Transverse colon (tissue), 4 donors: ENCODE measurements at regions not wholly inside any gene's neighbourhood (a gene's known extent, or its start where the extent isn't known, plus 50 kb on each side); places are given as distances from the start of the nearest gene placed in this dataset.

ENCODE experiments used
- DNase-seq: peaks from one replicate; pipeline ENCODE4 v3.0.0-alpha.2; 2019
- H3K27ac ChIP-seq, 4 donors: fragments of 200-600 bp; sonication (generic); 2 replicates each; pipeline ENCODE4 v1.5.1; 2016 to 2018; ENCODE audit warnings: inconsistent platforms in 4 of 4
- H3K27me3 ChIP-seq: fragments of 200-600 bp; sonication (generic); 2 replicates; pipeline ENCODE4 v1.5.1; 2017; ENCODE audit warnings: inconsistent platforms
- H3K36me3 ChIP-seq, 4 donors: fragments of 200-600 bp; sonication (generic); 2 replicates each; pipeline ENCODE4 v1.5.1; 2017 to 2019; ENCODE audit warnings: inconsistent platforms in 4 of 4
- H3K4me1 ChIP-seq, 4 donors: fragments of 200-600 bp; sonication (generic); 2 replicates each; pipeline ENCODE4 v1.5.1; 2017 to 2020; ENCODE audit warnings: inconsistent platforms in 4 of 4
- H3K4me3 ChIP-seq, 4 donors: fragments of 200-600 bp; sonication (generic); 1 replicate in 1 of 4; 2 replicates in 3 of 4; pipeline versions ENCODE4 v1.5.1 to v1.6.1; 2017 to 2019; ENCODE audit warnings: inconsistent platforms in 4 of 4
- H3K9me3 ChIP-seq, 2 donors: fragments of 200-600 bp; sonication (generic); 2 replicates each; pipeline ENCODE4 v1.5.1; 2017 to 2019; ENCODE audit warnings: inconsistent platforms in 2 of 2
- CTCF ChIP-seq, 5 experiments: fragments of 200-600 bp in 3 of 5; fragments of 450-650 bp in 2 of 5; sonication (generic) in 3 of 5; IDR thresholded peaks; 1 replicate in 2 of 5; 2 replicates in 3 of 5; pipeline ENCODE4 v1.5.1; 2016 to 2017; ENCODE audit warnings: antibody characterized with exemption in 5 of 5, inconsistent platforms in 3 of 5, mild to moderate bottlenecking in 2 of 5, moderate library complexity in 1 of 5
- EP300 ChIP-seq: sonication (generic); formaldehyde crosslinking; IDR thresholded peaks from one replicate; pipeline ENCODE4 v1.6.1; 2017; ENCODE audit warnings: antibody characterized with exemption, low read depth
- POLR2A ChIP-seq: fragments of 450-650 bp; IDR thresholded peaks from one replicate; pipeline ENCODE4 v1.6.1; 2016; ENCODE audit warnings: antibody characterized with exemption, mild to moderate bottlenecking, moderate library complexity
- POLR2AphosphoS5 ChIP-seq, 3 donors: sonication (generic); formaldehyde crosslinking; IDR thresholded peaks; one replicate each; pipeline ENCODE4 v1.6.1; 2016; ENCODE audit warnings: antibody characterized with exemption in 3 of 3
- WGBS, 2 donors: methylation state at CpG; one replicate each; pipeline ENCODE4 v1.1.5; 2018; ENCODE audit warnings: low coverage in 1 of 2; 5-methylcytosine and 5-hydroxymethylcytosine counted together
- in situ Hi-C, 4 donors: fragments of 200-750 bp; cut with MboI; loops; one replicate each; pipeline versions ENCODE4 v1.15.0 to v1.15.1; 2017; ENCODE audit warnings: low sequenced_read_pairs in 3 of 4, low pct_ligation_motif_present in 1 of 4, low pct_unique_long_range_greater_than_20kb in 1 of 4
- intact Hi-C: fragments of 100-400 bp; cut with DNase I; formaldehyde crosslinking; loops from one replicate; pipeline ENCODE4 v1.15.1; 2023; ENCODE audit warnings: low total_unique reads

GRCh38 chr7:32179567-32179966 is 109.4 kb upstream of the PDE1C start:
- Histone ChIP-seq H3K4me1 (no peaks in the 10 kb centered on the region), H3K4me3 (no peak overlapping the region), H3K27ac (no peak overlapping the region), H3K27me3 (no peaks in the 10 kb centered on the region), H3K36me3 (no peaks in the 10 kb centered on the region), H3K9me3 (no peaks in the 10 kb centered on the region)
- in situ Hi-C loops (loop anchor here in 1 of 4 donors (25.0 kb wide), 1 partner anchor 108 kb away; no protein-coding TSS in a partner anchor), intact Hi-C loops (no loop called here)
- TF ChIP-seq POLR2A (no peak), POLR2AphosphoS5 (IDR thresholded peaks at IDR 0.05) (no peak), CTCF (IDR thresholded peaks at IDR 0.05) (no peak), EP300 (no peak)
- no peak for DNase-seq
- WGBS, 2 donors = 53 to 70% methylated on average over 1 of the region's 1 CpG

GRCh38 chr7:32178677-32179366 is 108.6 kb upstream of the PDE1C start:
- Histone ChIP-seq H3K4me3 (no peak overlapping the region), H3K36me3 (no peaks in the 10 kb centered on the region), H3K27me3 (no peaks in the 10 kb centered on the region), H3K27ac (no peak overlapping the region), H3K9me3 (no peaks in the 10 kb centered on the region), H3K4me1 (no peaks in the 10 kb centered on the region)
- TF ChIP-seq CTCF (IDR thresholded peaks at IDR 0.05) (no peak), EP300 (no peak), POLR2A (no peak), POLR2AphosphoS5 (IDR thresholded peaks at IDR 0.05) (no peak)
- intact Hi-C loops = no loop called here
- in situ Hi-C loops = loop anchor here in 1 of 4 donors (25.0 kb wide), 1 partner anchor 108 kb away; no protein-coding TSS in a partner anchor
- no peak for DNase-seq
- WGBS, 2 donors = 61 to 82% methylated on average over 6 to 7 of the region's 7 CpGs

- Histone ChIP-seq H3K9me3 (no peaks in the 10 kb centered on the region), H3K27ac (no peak overlapping the region), H3K4me1 (no peaks in the 10 kb centered on the region), H3K36me3 (no peaks in the 10 kb centered on the region), H3K4me3 (no peak overlapping the region), H3K27me3 (no peaks in the 10 kb centered on the region)
- 79 to 80% methylated on average over 6 of the region's 6 CpGs for WGBS, 2 donors
- intact Hi-C loops = no loop called here
- in situ Hi-C loops = loop anchor here in 1 of 4 donors (25.0 kb wide), 1 partner anchor 110 kb away; no protein-coding TSS in a partner anchor
- TF ChIP-seq EP300 (no peak), POLR2AphosphoS5 (IDR thresholded peaks at IDR 0.05) (no peak)
- no peak for DNase-seq
Observed at GRCh38 chr7:32177232-32177631, 107.0 kb upstream of the PDE1C start.

- TF ChIP-seq POLR2A = no peak
- TF ChIP-seq EP300 = no peak
- TF ChIP-seq POLR2AphosphoS5 (IDR thresholded peaks at IDR 0.05) = no peak
- TF ChIP-seq CTCF (IDR thresholded peaks at IDR 0.05) = no peak
- 47 to 56% methylated on average over 2 of the region's 2 CpGs for WGBS, 2 donors
- in situ Hi-C loops (loop anchor here in 1 of 4 donors (25.0 kb wide), 1 partner anchor 112 kb away; no protein-coding TSS in a partner anchor), intact Hi-C loops (no loop called here)
- no peaks in the 10 kb centered on the region for H3K9me3 ChIP-seq
- no peaks in the 10 kb centered on the region for H3K36me3 ChIP-seq
- no peaks in the 10 kb centered on the region for H3K4me1 ChIP-seq
- H3K27me3 ChIP-seq = no peaks in the 10 kb centered on the region
- no peak overlapping the region for H3K4me3 ChIP-seq
- no peak for DNase-seq
- H3K27ac ChIP-seq = no peak overlapping the region
Observed at GRCh38 chr7:32175099-32175498, 104.9 kb upstream of the PDE1C start.
